Right lobe of liver (tissue), 6 donors: ENCODE measurements at regions not wholly inside any gene's neighbourhood (a gene's known extent, or its start where the extent isn't known, plus 50 kb on each side); places are given as distances from the start of the nearest gene placed in this dataset.

Experiments used
- ATAC-seq, 4 donors: fragments of 200-7000 bp; cut with Tn5 transposase; one replicate each; pipeline ENCODE4 v1.9.1; 2020; ENCODE audit warnings: mild to moderate bottlenecking in 4 of 4, moderate library complexity in 4 of 4
- DNase-seq, 3 donors: peaks; one replicate each; pipeline ENCODE4 v3.0.0-alpha.2; 2020
- H3K27ac ChIP-seq, 3 donors: fragments of 200-600 bp; one replicate each; pipeline ENCODE4 v1.8.0; 2022
- H3K27me3 ChIP-seq, 2 donors: fragments of 200-600 bp; one replicate each; pipeline ENCODE4 v1.8.0; 2022
- H3K36me3 ChIP-seq, 4 donors: fragments of 200-600 bp; sonication (generic) in 1 of 4; one replicate each; pipeline versions ENCODE4 v1.5.1 to v1.8.0; 2017 to 2022; ENCODE audit warnings: control low read depth in 1 of 4
- H3K4me1 ChIP-seq, 4 donors: fragments of 200-600 bp; sonication (generic) in 1 of 4; one replicate each; pipeline versions ENCODE4 v1.5.1 to v1.8.0; 2017 to 2022; ENCODE audit warnings: control low read depth in 1 of 4
- H3K4me3 ChIP-seq, 3 donors: fragments of 200-600 bp; one replicate each; pipeline ENCODE4 v1.8.0; 2022
- H3K9me3 ChIP-seq, 4 donors: fragments of 200-600 bp; sonication (generic) in 1 of 4; one replicate each; pipeline versions ENCODE4 v1.5.1 to v1.8.0; 2017 to 2022; ENCODE audit warnings: control low read depth in 1 of 4
- CTCF ChIP-seq, 4 donors: fragments of 200-600 bp in 3 of 4; fragments of 450-650 bp in 1 of 4; IDR thresholded peaks; one replicate each; pipeline versions ENCODE4 v1.5.1 to v1.8.0; 2016 to 2022; ENCODE audit warnings: antibody characterized with exemption in 4 of 4, mild to moderate bottlenecking in 2 of 4
- POLR2A ChIP-seq: fragments of 450-650 bp; IDR thresholded peaks from one replicate; pipeline ENCODE4 v1.6.1; 2017; ENCODE audit warnings: antibody characterized with exemption, mild to moderate bottlenecking
- WGBS: methylation state at CpG from one replicate; pipeline ENCODE4 v1.1.6; 2018; ENCODE audit warnings: low coverage, low lambda C conversion rate; ENCODE audit not compliant: insufficient coverage; ENCODE audit errors: missing lambda C conversion rate; 5-methylcytosine and 5-hydroxymethylcytosine counted together
- intact Hi-C, 2 donors: fragments of 100-400 bp; cut with DNase I; formaldehyde crosslinking; loops; one replicate each; pipeline versions ENCODE4 v1.11.2 to v1.14.1; 2022
- donor health status: DM: no; HTN: yes; CAD: no.
- donor health status: DM: no; HTN: no; CAD: no.
- donor health status: DM: no; HTN: no; CAD: no.
- donor health status: DM: no; HTN: yes; CAD: no.
- donor health status: DM: no; HTN: yes; CAD: no.

GRCh38 chr18:24914171-24914525, 437.8 kb downstream of the ZNF521 start:
- intact Hi-C loops, result no loop called here
- H3K27me3 ChIP-seq, result no peaks in the 10 kb centered on the region
- no peak overlapping the region for H3K27ac ChIP-seq
- WGBS, result no CpG with 5 or more reads among the region's 1 CpG
- H3K4me3 ChIP-seq, result no peak overlapping the region
- TF ChIP-seq CTCF (IDR thresholded peaks at IDR 0.05), result no peak
- no peak for TF ChIP-seq POLR2A
- no peaks in the 10 kb centered on the region for H3K36me3 ChIP-seq
- no peak for DNase-seq
- no peaks in the 10 kb centered on the region for H3K4me1 ChIP-seq
- peak; percentile 64 to 82 (median 70) for ATAC-seq
- H3K9me3 ChIP-seq, result no peaks in the 10 kb centered on the region

GRCh38 chr18:24914685-24915084, 437.3 kb downstream of the ZNF521 start:
- no peak for ATAC-seq
- TF ChIP-seq POLR2A (no peak), CTCF (IDR thresholded peaks at IDR 0.05) (no peak)

GRCh38 chr18:24915547-24915946, 436.4 kb downstream of the ZNF521 start:
- ATAC-seq, result no peak
- H3K4me1 ChIP-seq, result no peaks in the 10 kb centered on the region
- H3K9me3 ChIP-seq, result no peaks in the 10 kb centered on the region
- TF ChIP-seq CTCF (IDR thresholded peaks at IDR 0.05) (no peak), POLR2A (no peak)
- no peaks in the 10 kb centered on the region for H3K36me3 ChIP-seq
- H3K27me3 ChIP-seq, result no peaks in the 10 kb centered on the region
- intact Hi-C loops, result no loop called here
- H3K27ac ChIP-seq, result no peak overlapping the region
- H3K4me3 ChIP-seq, result no peak overlapping the region
- DNase-seq, result no peak
- WGBS, result 41% methylated on average over 4 of the region's 4 CpGs

More at GRCh38 chr18:24914685-24915084, 437.3 kb downstream of the ZNF521 start:
- no peaks in the 10 kb centered on the region for H3K27me3 ChIP-seq
- 50% methylated on average over 4 of the region's 8 CpGs for WGBS
- H3K36me3 ChIP-seq, result no peaks in the 10 kb centered on the region
- no peak overlapping the region for H3K27ac ChIP-seq
- no peaks in the 10 kb centered on the region for H3K9me3 ChIP-seq
- no peak overlapping the region for H3K4me3 ChIP-seq
- no peak for DNase-seq
- intact Hi-C loops, result no loop called here
- H3K4me1 ChIP-seq, result no peaks in the 10 kb centered on the region

- H3K27ac ChIP-seq, result no peak overlapping the region
- no peaks in the 10 kb centered on the region for H3K27me3 ChIP-seq
- DNase-seq, result no peak
- H3K4me1 ChIP-seq, result no peaks in the 10 kb centered on the region
- intact Hi-C loops, result no loop called here
- no peak overlapping the region for H3K4me3 ChIP-seq
- ATAC-seq, result no peak
- H3K9me3 ChIP-seq, result no peaks in the 10 kb centered on the region
- 51% methylated on average over 7 of the region's 9 CpGs for WGBS
- H3K36me3 ChIP-seq, result no peaks in the 10 kb centered on the region
- no peak for TF ChIP-seq POLR2A
- no peak for TF ChIP-seq CTCF (IDR thresholded peaks at IDR 0.05)
Measured at GRCh38 chr18:24917767-24918166, 434.2 kb downstream of the ZNF521 start.

GRCh38 chr18:24918257-24918656, 433.7 kb downstream of the ZNF521 start:
- DNase-seq, result no peak
- no peaks in the 10 kb centered on the region for H3K4me1 ChIP-seq
- no peaks in the 10 kb centered on the region for H3K36me3 ChIP-seq
- H3K4me3 ChIP-seq, result no peak overlapping the region
- H3K27ac ChIP-seq, result no peak overlapping the region
- no peaks in the 10 kb centered on the region for H3K27me3 ChIP-seq
- intact Hi-C loops, result no loop called here
- H3K9me3 ChIP-seq, result no peaks in the 10 kb centered on the region
- no peak for TF ChIP-seq CTCF (IDR thresholded peaks at IDR 0.05)
- TF ChIP-seq POLR2A, result no peak
- no peak for ATAC-seq
- 35% methylated on average over 6 of the region's 6 CpGs for WGBS
